HG02642 (cell line): ENCODE measurements at regions not wholly inside any gene's neighbourhood (a gene's known extent, or its start where the extent isn't known, plus 50 kb on each side); places are given as distances from the start of the nearest gene placed in this dataset.
"Not testable (repeated sequence)": the region's sequence is repeated elsewhere in the genome, so short reads cannot be mapped to it uniquely, and the experiment has no call there.

Experiments
- ATAC-seq: cut with Tn5 transposase; IDR thresholded peaks from one replicate; pipeline ENCODE4 v1.9.1; 2021; ENCODE audit warnings: mild to moderate bottlenecking; ENCODE audit not compliant: unreplicated experiment, poor library complexity

GRCh38 chr17:62206550-62206949, 141.5 kb upstream of the MED13 start:
- ATAC-seq = no peak

GRCh38 chr17:62197156-62197555, 132.1 kb upstream of the MED13 start:
- ATAC-seq = not testable (repeated sequence)

GRCh38 chr17:62196587-62196986, 131.5 kb upstream of the MED13 start:
- ATAC-seq = not testable (repeated sequence)

GRCh38 chr17:62194401-62194800, 129.3 kb upstream of the MED13 start:
- ATAC-seq = no peak

GRCh38 chr17:62193249-62193648, 128.2 kb upstream of the MED13 start:
- no peak for ATAC-seq

GRCh38 chr17:62191390-62192361, 126.6 kb upstream of the MED13 start:
- ATAC-seq = no peak

GRCh38 chr17:62189377-62189776, 124.3 kb upstream of the MED13 start:
- no peak for ATAC-seq

GRCh38 chr17:62188713-62189112, 123.6 kb upstream of the MED13 start:
- no peak for ATAC-seq

GRCh38 chr17:62187681-62188080, 122.6 kb upstream of the MED13 start:
- ATAC-seq = no peak

- ATAC-seq = no peak
Observed at GRCh38 chr17:62186841-62187240, 121.8 kb upstream of the MED13 start.

- no peak for ATAC-seq
Observed at GRCh38 chr17:62180772-62181171, 115.7 kb upstream of the MED13 start.

GRCh38 chr17:62179525-62180161, 114.6 kb upstream of the MED13 start:
- ATAC-seq = no peak

- ATAC-seq = no peak
Observed at GRCh38 chr17:62178579-62178978, 113.5 kb upstream of the MED13 start.

- no peak for ATAC-seq
Observed at GRCh38 chr17:62172492-62173291, 107.6 kb upstream of the MED13 start.

- no peak for ATAC-seq
Observed at GRCh38 chr17:62167076-62167475, 102.0 kb upstream of the MED13 start.

- ATAC-seq = no peak
Observed at GRCh38 chr17:62164747-62165722, 100.0 kb upstream of the MED13 start.

- no peak for ATAC-seq
Observed at GRCh38 chr17:62163847-62164246, 98.8 kb upstream of the MED13 start.

GRCh38 chr17:62162898-62163297, 97.8 kb upstream of the MED13 start:
- no peak for ATAC-seq

- no peak for ATAC-seq
Observed at GRCh38 chr17:62161405-62162148, 96.5 kb upstream of the MED13 start.
